Adrenal gland (tissue), 5 donors: ENCODE measurements at regions not wholly inside any gene's neighbourhood (a gene's known extent, or its start where the extent isn't known, plus 50 kb on each side); places are given as distances from the start of the nearest gene placed in this dataset.

ENCODE experiments used
- POLR2A ChIP-seq, 2 donors: fragments of 450-650 bp; IDR thresholded peaks; one replicate each; pipeline ENCODE4 v1.6.1; 2017; ENCODE audit warnings: antibody characterized with exemption in 2 of 2, mild to moderate bottlenecking in 2 of 2, moderate library complexity in 1 of 2
- TF ChIP-seq, protein P1 (sequence below), 6 experiments: fragments of 450-650 bp in 4 of 6; fragments of 200-600 bp in 2 of 6; sonication (generic) in 1 of 6; IDR thresholded peaks; 1 replicate in 5 of 6; 2 replicates in 1 of 6; pipeline versions ENCODE4 v1.5.1 to v1.8.0; 2016 to 2021; ENCODE audit warnings: antibody characterized with exemption in 6 of 6, mild to moderate bottlenecking in 2 of 6, moderate library complexity in 1 of 6
- donor health status: DM: no; HTN: no; CAD: no.

DNA sequence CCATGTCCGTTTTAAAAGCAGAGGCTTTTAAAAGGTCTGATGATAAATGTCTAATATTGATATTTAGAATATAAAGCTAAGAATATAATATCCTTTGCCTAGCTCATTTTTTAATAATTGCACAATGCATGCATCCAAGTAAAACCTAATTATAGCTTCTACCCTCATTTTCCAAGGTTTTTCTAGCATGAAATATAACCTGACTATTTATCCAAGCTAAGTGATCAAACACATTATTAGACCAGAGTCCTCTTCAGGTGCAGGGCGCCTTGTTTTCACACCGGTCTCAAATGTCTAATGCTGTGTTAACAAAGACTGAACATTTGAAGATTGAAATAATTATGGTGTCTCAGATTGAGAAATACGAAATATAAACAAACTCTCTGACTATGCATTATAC is 648.9 kb upstream of the CXADR start:
- TF ChIP-seq, protein P1, sequence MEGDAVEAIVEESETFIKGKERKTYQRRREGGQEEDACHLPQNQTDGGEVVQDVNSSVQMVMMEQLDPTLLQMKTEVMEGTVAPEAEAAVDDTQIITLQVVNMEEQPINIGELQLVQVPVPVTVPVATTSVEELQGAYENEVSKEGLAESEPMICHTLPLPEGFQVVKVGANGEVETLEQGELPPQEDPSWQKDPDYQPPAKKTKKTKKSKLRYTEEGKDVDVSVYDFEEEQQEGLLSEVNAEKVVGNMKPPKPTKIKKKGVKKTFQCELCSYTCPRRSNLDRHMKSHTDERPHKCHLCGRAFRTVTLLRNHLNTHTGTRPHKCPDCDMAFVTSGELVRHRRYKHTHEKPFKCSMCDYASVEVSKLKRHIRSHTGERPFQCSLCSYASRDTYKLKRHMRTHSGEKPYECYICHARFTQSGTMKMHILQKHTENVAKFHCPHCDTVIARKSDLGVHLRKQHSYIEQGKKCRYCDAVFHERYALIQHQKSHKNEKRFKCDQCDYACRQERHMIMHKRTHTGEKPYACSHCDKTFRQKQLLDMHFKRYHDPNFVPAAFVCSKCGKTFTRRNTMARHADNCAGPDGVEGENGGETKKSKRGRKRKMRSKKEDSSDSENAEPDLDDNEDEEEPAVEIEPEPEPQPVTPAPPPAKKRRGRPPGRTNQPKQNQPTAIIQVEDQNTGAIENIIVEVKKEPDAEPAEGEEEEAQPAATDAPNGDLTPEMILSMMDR (IDR thresholded peaks at IDR 0.05): no peak
- no peak for TF ChIP-seq POLR2A (IDR thresholded peaks at IDR 0.05)
